Right cardiac atrium (tissue), 5 donors: ENCODE measurements at regions not wholly inside any gene's neighbourhood (a gene's known extent, or its start where the extent isn't known, plus 50 kb on each side); places are given as distances from the start of the nearest gene placed in this dataset.

ENCODE experiments used
- ATAC-seq, 2 donors: fragments of 200-7000 bp; cut with Tn5 transposase; one replicate each; pipeline versions ENCODE4 v1.8.0 to v1.9.1; 2020; ENCODE audit warnings: moderate library complexity in 2 of 2, mild to moderate bottlenecking in 1 of 2
- DNase-seq, 3 donors: peaks; one replicate each; pipeline ENCODE4 v3.0.0-alpha.2; 2020
- H3K27ac ChIP-seq: one replicate; pipeline ENCODE4 v1.5.1; 2013; ENCODE audit warnings: mild to moderate bottlenecking, low read length, control low read depth, moderate library complexity
- H3K27me3 ChIP-seq: one replicate; pipeline ENCODE4 v1.6.1; 2013; ENCODE audit not compliant: control insufficient read depth, insufficient read depth
- H3K4me1 ChIP-seq: one replicate; pipeline ENCODE4 v1.6.1; 2013; ENCODE audit warnings: low read length; ENCODE audit not compliant: control insufficient read depth, insufficient read depth
- H3K4me3 ChIP-seq: one replicate; pipeline ENCODE4 v1.5.1; 2013; ENCODE audit warnings: low read length, control low read depth
- H3K9me3 ChIP-seq: one replicate; pipeline ENCODE4 v1.6.1; 2013; ENCODE audit warnings: low read length; ENCODE audit not compliant: control insufficient read depth
- WGBS: extraction: QIAGEN DNeasy Blood & Tissue Kit; methylation state at CpG from one replicate; pipeline ENCODE4 v1.1.7; 2013; 5-methylcytosine and 5-hydroxymethylcytosine counted together
- intact Hi-C, 4 donors: fragments of 100-400 bp; cut with DNase I; formaldehyde crosslinking; loops; one replicate each; pipeline versions ENCODE4 v1.11.0 to v1.14.0; 2022 to 2023
- donor health status: healthy with polysubstance abuse.
- donor health status: DM: no; HTN: yes; CAD: no.
- donor health status: DM: no; HTN: no; CAD: no.
- donor health status: DM: no; HTN: yes; CAD: no; lungs with severe emphysema.
- donor health status: DM: yes; HTN: yes; CAD: no.

GRCh38 chr21:36544545-36544944 is 64.6 kb upstream of the CLDN14 start:
- no peak for ATAC-seq
- 66% methylated on average over 9 of the region's 9 CpGs for WGBS
- intact Hi-C loops, result loop anchor here in 1 of 4 donors (10.0 kb wide), 1 partner anchor 50 kb away; no protein-coding TSS in a partner anchor
- no peaks in the 10 kb centered on the region for H3K4me1 ChIP-seq
- H3K27me3 ChIP-seq, result peaks cover 3% of the 10 kb centered on the region
- no peak overlapping the region for H3K27ac ChIP-seq
- H3K9me3 ChIP-seq, result no peaks in the 10 kb centered on the region
- no peak overlapping the region for H3K4me3 ChIP-seq
- DNase-seq, result no peak

GRCh38 chr21:36545776-36546511 is 66.0 kb upstream of the CLDN14 start:
- intact Hi-C loops, result loop anchor here in 1 of 4 donors (10.0 kb wide), 1 partner anchor 49 kb away; no protein-coding TSS in a partner anchor
- Histone ChIP-seq H3K27me3 (peaks cover 3% of the 10 kb centered on the region), H3K27ac (no peak overlapping the region), H3K9me3 (no peaks in the 10 kb centered on the region), H3K4me3 (no peak overlapping the region), H3K4me1 (no peaks in the 10 kb centered on the region)
- no peak for DNase-seq
- ATAC-seq, result peak in 1 of 2 donors; percentile 39
- 57% methylated on average over 6 of the region's 6 CpGs for WGBS

- ATAC-seq (no peak), DNase-seq (no peak)
- intact Hi-C loops, result loop anchor here in 1 of 4 donors (10.0 kb wide), 1 partner anchor 47 kb away; no protein-coding TSS in a partner anchor
- Histone ChIP-seq H3K4me1 (no peaks in the 10 kb centered on the region), H3K4me3 (no peak overlapping the region), H3K27me3 (no peaks in the 10 kb centered on the region), H3K9me3 (no peaks in the 10 kb centered on the region), H3K27ac (no peak overlapping the region)
- WGBS, result 78% methylated on average over 14 of the region's 14 CpGs
Measured at GRCh38 chr21:36547464-36547863, 67.5 kb upstream of the CLDN14 start.

GRCh38 chr21:36548866-36549265 is 68.9 kb upstream of the CLDN14 start:
- no peaks in the 10 kb centered on the region for H3K27me3 ChIP-seq
- no peaks in the 10 kb centered on the region for H3K9me3 ChIP-seq
- ATAC-seq, result no peak
- no peak overlapping the region for H3K4me3 ChIP-seq
- intact Hi-C loops, result loop anchor here in 1 of 4 donors (10.0 kb wide), 1 partner anchor 46 kb away; no protein-coding TSS in a partner anchor
- WGBS, result 51% methylated on average over 3 of the region's 3 CpGs
- no peak overlapping the region for H3K27ac ChIP-seq
- no peaks in the 10 kb centered on the region for H3K4me1 ChIP-seq
- no peak for DNase-seq

GRCh38 chr21:36549470-36549869 is 69.5 kb upstream of the CLDN14 start:
- H3K27me3 ChIP-seq, result no peaks in the 10 kb centered on the region
- DNase-seq, result no peak

GRCh38 chr21:36550761-36551160 is 70.8 kb upstream of the CLDN14 start:
- ATAC-seq, result peak; percentile 39 to 54
- H3K4me3 ChIP-seq, result no peak overlapping the region
- no peaks in the 10 kb centered on the region for H3K27me3 ChIP-seq
- 79% methylated on average over 7 of the region's 7 CpGs for WGBS
- H3K9me3 ChIP-seq, result no peaks in the 10 kb centered on the region
- intact Hi-C loops, result no loop called here
- H3K27ac ChIP-seq, result no peak overlapping the region
- DNase-seq, result peak in 1 of 3 donors; percentile 34
- H3K4me1 ChIP-seq, result no peaks in the 10 kb centered on the region

More at GRCh38 chr21:36549470-36549869, 69.5 kb upstream of the CLDN14 start:
- WGBS, result 75% methylated on average over 7 of the region's 7 CpGs
- no peak for ATAC-seq
- H3K4me3 ChIP-seq, result no peak overlapping the region
- no peaks in the 10 kb centered on the region for H3K4me1 ChIP-seq
- intact Hi-C loops, result loop anchor here in 1 of 4 donors (10.0 kb wide), 1 partner anchor 45 kb away; no protein-coding TSS in a partner anchor
- no peak overlapping the region for H3K27ac ChIP-seq
- no peaks in the 10 kb centered on the region for H3K9me3 ChIP-seq

- Histone ChIP-seq H3K4me1 (no peaks in the 10 kb centered on the region), H3K27ac (no peak overlapping the region), H3K4me3 (no peak overlapping the region), H3K9me3 (no peaks in the 10 kb centered on the region), H3K27me3 (no peaks in the 10 kb centered on the region)
- WGBS, result 75% methylated on average over 4 of the region's 4 CpGs
- intact Hi-C loops, result no loop called here
- DNase-seq (no peak), ATAC-seq (no peak)
Measured at GRCh38 chr21:36551321-36551720, 71.4 kb upstream of the CLDN14 start.

GRCh38 chr21:36551731-36552433 is 72.0 kb upstream of the CLDN14 start:
- ATAC-seq, result no peak
- intact Hi-C loops, result no loop called here
- no peak overlapping the region for H3K4me3 ChIP-seq
- 54% methylated on average over 10 of the region's 10 CpGs for WGBS
- H3K27ac ChIP-seq, result no peak overlapping the region
- no peaks in the 10 kb centered on the region for H3K4me1 ChIP-seq
- no peaks in the 10 kb centered on the region for H3K27me3 ChIP-seq
- no peak for DNase-seq
- H3K9me3 ChIP-seq, result no peaks in the 10 kb centered on the region

GRCh38 chr21:36552434-36552785 is 72.5 kb upstream of the CLDN14 start:
- Histone ChIP-seq H3K4me1 (no peaks in the 10 kb centered on the region), H3K4me3 (no peak overlapping the region), H3K27ac (no peak overlapping the region), H3K9me3 (no peaks in the 10 kb centered on the region), H3K27me3 (no peaks in the 10 kb centered on the region)
- DNase-seq (no peak), ATAC-seq (no peak)
- intact Hi-C loops, result no loop called here

GRCh38 chr21:36553406-36553805 is 73.5 kb upstream of the CLDN14 start:
- DNase-seq, result no peak
- H3K4me3 ChIP-seq, result no peak overlapping the region
- H3K27ac ChIP-seq, result no peak overlapping the region
- WGBS, result 93% methylated on average over 6 of the region's 6 CpGs
- ATAC-seq, result no peak
- H3K27me3 ChIP-seq, result no peaks in the 10 kb centered on the region
- intact Hi-C loops, result no loop called here
- no peaks in the 10 kb centered on the region for H3K4me1 ChIP-seq
- no peaks in the 10 kb centered on the region for H3K9me3 ChIP-seq

GRCh38 chr21:36554411-36555157 is 74.7 kb upstream of the CLDN14 start:
- no peaks in the 10 kb centered on the region for H3K9me3 ChIP-seq
- intact Hi-C loops, result no loop called here
- no peak overlapping the region for H3K27ac ChIP-seq
- no peak for DNase-seq
- WGBS, result 74% methylated on average over 15 of the region's 15 CpGs
- H3K4me1 ChIP-seq, result no peaks in the 10 kb centered on the region
- no peak overlapping the region for H3K4me3 ChIP-seq
- ATAC-seq, result no peak
- H3K27me3 ChIP-seq, result no peaks in the 10 kb centered on the region
